Esophagus squamous epithelium (tissue), 5 donors: ENCODE measurements at regions not wholly inside any gene's neighbourhood (a gene's known extent, or its start where the extent isn't known, plus 50 kb on each side); places are given as distances from the start of the nearest gene placed in this dataset.
"Not testable (repeated sequence)": the region's sequence is repeated elsewhere in the genome, so short reads cannot be mapped to it uniquely, and the experiment has no call there.

Experiments used
- DNase-seq: peaks from one replicate; lab custom pipeline; 2025; lab: John Stamatoyannopoulos, UW
- H3K27ac ChIP-seq, 4 donors: fragments of 200-600 bp; sonication (generic); one replicate each; pipeline ENCODE4 v1.5.1; 2016 to 2019; ENCODE audit warnings: mild to moderate bottlenecking in 1 of 4
- H3K27me3 ChIP-seq, 4 donors: fragments of 200-600 bp; sonication (generic); 1 replicate in 3 of 4; 2 replicates in 1 of 4; pipeline versions ENCODE4 v1.5.1 to v1.6.0; 2017 to 2021; ENCODE audit warnings: antibody characterized with exemption in 1 of 4
- H3K36me3 ChIP-seq, 3 donors: fragments of 200-600 bp; sonication (generic); one replicate each; pipeline ENCODE4 v1.5.1; 2016 to 2019
- H3K4me1 ChIP-seq, 3 donors: fragments of 200-600 bp; sonication (generic); one replicate each; pipeline ENCODE4 v1.5.1; 2017 to 2019
- H3K4me3 ChIP-seq, 4 donors: fragments of 200-600 bp; sonication (generic); 1 replicate in 3 of 4; 2 replicates in 1 of 4; pipeline ENCODE4 v1.5.1; 2016 to 2019; ENCODE audit warnings: mild to moderate bottlenecking in 2 of 4, moderate library complexity in 1 of 4
- H3K9me3 ChIP-seq, 3 donors: fragments of 200-600 bp; sonication (generic); one replicate each; pipeline ENCODE4 v1.5.1; 2016 to 2019
- CTCF ChIP-seq, 6 experiments: fragments of 450-650 bp in 4 of 6; fragments of 200-600 bp in 2 of 6; sonication (generic) in 2 of 6; IDR thresholded peaks; one replicate each; pipeline ENCODE4 v1.5.1; 2016 to 2019; ENCODE audit warnings: antibody characterized with exemption in 6 of 6, mild to moderate bottlenecking in 4 of 6, moderate library complexity in 4 of 6
- POLR2A ChIP-seq, 4 donors: fragments of 450-650 bp; IDR thresholded peaks; one replicate each; pipeline ENCODE4 v1.6.1; 2017; ENCODE audit warnings: antibody characterized with exemption in 4 of 4, mild to moderate bottlenecking in 4 of 4, moderate library complexity in 3 of 4
- WGBS, 2 donors: methylation state at CpG; one replicate each; pipeline ENCODE4 v1.1.5; 2018; 5-methylcytosine and 5-hydroxymethylcytosine counted together
- intact Hi-C: fragments of 100-400 bp; cut with DNase I; formaldehyde crosslinking; loops from one replicate; pipeline ENCODE4 v1.15.0; 2022
- donor health status: DM: yes; HTN: yes; CAD: no.

GRCh38 chr2:192535956-192536921 lies 341.5 kb upstream of the TMEFF2 start:
- no peaks in the 10 kb centered on the region for H3K4me1 ChIP-seq
- no peaks in the 10 kb centered on the region for H3K36me3 ChIP-seq
- no peak for DNase-seq
- no peak overlapping the region for H3K4me3 ChIP-seq
- no peak overlapping the region for H3K27ac ChIP-seq
- H3K9me3 ChIP-seq, result no peaks in the 10 kb centered on the region
- intact Hi-C loops, result no loop called here
- 36 to 40% methylated on average over 3 of the region's 3 CpGs for WGBS, 2 donors
- no peaks in the 10 kb centered on the region for H3K27me3 ChIP-seq
- TF ChIP-seq POLR2A (IDR thresholded peaks at IDR 0.05) (no peak), CTCF (IDR thresholded peaks at IDR 0.05) (no peak)

- no peaks in the 10 kb centered on the region for H3K36me3 ChIP-seq
- intact Hi-C loops, result no loop called here
- no peaks in the 10 kb centered on the region for H3K9me3 ChIP-seq
- no peaks in the 10 kb centered on the region for H3K4me1 ChIP-seq
- no peak overlapping the region for H3K4me3 ChIP-seq
- H3K27ac ChIP-seq, result no peak overlapping the region
- H3K27me3 ChIP-seq, result no peaks in the 10 kb centered on the region
- TF ChIP-seq CTCF (IDR thresholded peaks at IDR 0.05) (no peak), POLR2A (IDR thresholded peaks at IDR 0.05) (no peak)
- DNase-seq, result no peak
- 83 to 90% methylated on average over 3 of the region's 3 CpGs for WGBS, 2 donors
Observed at GRCh38 chr2:192534072-192534471, 339.3 kb upstream of the TMEFF2 start.

- H3K4me1 ChIP-seq, H3K27ac ChIP-seq, intact Hi-C loops, DNase-seq, H3K27me3 ChIP-seq, H3K4me3 ChIP-seq, H3K36me3 ChIP-seq: not testable (repeated sequence)
- peaks cover 0 to 13% (median 10%) of the 10 kb centered on the region in 3 donors for H3K9me3 ChIP-seq
- WGBS, 2 donors, result 71 to 88% methylated on average over 6 to 9 of the region's 10 CpGs
Observed at GRCh38 chr2:192524642-192525251, 330.0 kb upstream of the TMEFF2 start.

GRCh38 chr2:192524214-192524613 lies 329.5 kb upstream of the TMEFF2 start:
- H3K36me3 ChIP-seq, DNase-seq, H3K27ac ChIP-seq, intact Hi-C loops, H3K4me1 ChIP-seq, H3K4me3 ChIP-seq, H3K27me3 ChIP-seq: not testable (repeated sequence)
- 100% methylated on average over 1 of the region's 3 CpGs; no CpG with 5 or more reads in 1 of the 2 donors for WGBS, 2 donors
- peaks cover 0 to 13% (median 10%) of the 10 kb centered on the region in 3 donors for H3K9me3 ChIP-seq

GRCh38 chr2:192515937-192516336 lies 321.2 kb upstream of the TMEFF2 start:
- intact Hi-C loops, result no loop called here
- 75 to 78% methylated on average over 3 of the region's 3 CpGs for WGBS, 2 donors
- H3K27ac ChIP-seq, result no peak overlapping the region
- H3K27me3 ChIP-seq, result no peaks in the 10 kb centered on the region
- no peaks in the 10 kb centered on the region for H3K9me3 ChIP-seq
- no peak for TF ChIP-seq CTCF (IDR thresholded peaks at IDR 0.05)
- TF ChIP-seq POLR2A (IDR thresholded peaks at IDR 0.05), result no peak
- H3K4me1 ChIP-seq, result no peaks in the 10 kb centered on the region
- H3K36me3 ChIP-seq, result no peaks in the 10 kb centered on the region
- no peak for DNase-seq
- no peak overlapping the region for H3K4me3 ChIP-seq

- Histone ChIP-seq H3K4me1 (no peaks in the 10 kb centered on the region), H3K27me3 (no peaks in the 10 kb centered on the region), H3K9me3 (no peaks in the 10 kb centered on the region), H3K36me3 (no peaks in the 10 kb centered on the region), H3K4me3 (no peak overlapping the region), H3K27ac (no peak overlapping the region)
- intact Hi-C loops, result no loop called here
- TF ChIP-seq CTCF (IDR thresholded peaks at IDR 0.05) (no peak), POLR2A (IDR thresholded peaks at IDR 0.05) (no peak)
- WGBS, 2 donors, result 52 to 77% methylated on average over 4 of the region's 4 CpGs
- no peak for DNase-seq
Observed at GRCh38 chr2:192513575-192513974, 318.8 kb upstream of the TMEFF2 start.

- H3K27me3 ChIP-seq, H3K27ac ChIP-seq, H3K4me1 ChIP-seq, H3K36me3 ChIP-seq, H3K9me3 ChIP-seq, DNase-seq, intact Hi-C loops, H3K4me3 ChIP-seq: not testable (repeated sequence)
- 92 to 97% methylated on average over 17 to 18 of the region's 33 CpGs for WGBS, 2 donors
Observed at GRCh38 chr2:192507836-192508450, 313.2 kb upstream of the TMEFF2 start.
